HEK293 (cell line): ENCODE measurements at regions not wholly inside any gene's neighbourhood (a gene's known extent, or its start where the extent isn't known, plus 50 kb on each side); places are given as distances from the start of the nearest gene placed in this dataset.

ENCODE experiments used
- CTCF ChIA-PET: fragments of 350-600 bp; formaldehyde crosslinking; extraction: SDS; loops from one replicate; lab custom pipeline; 2021; ENCODE audit warnings: antibody characterized with exemption; lab: Yijun Ruan, JAX
- POLR2A ChIA-PET: fragments of 300-600 bp; formaldehyde crosslinking; extraction: SDS; loops from one replicate; lab custom pipeline; 2020; ENCODE audit warnings: antibody characterized with exemption, inconsistent platforms; lab: Yijun Ruan, JAX
- H3K27ac ChIP-seq: fragments of 200-500 bp; sonication (Bioruptor generic); 2 replicates; pipeline ENCODE4 v1.5.1; 2014; ENCODE audit warnings: low read depth, low read length, control low read depth, inconsistent platforms; ENCODE audit errors: extremely low read depth
- H3K36me3 ChIP-seq, 2 experiments: fragments of 200-500 bp in 1 of 2; sonication (Bioruptor generic) in 1 of 2; 1 replicate in 1 of 2; 2 replicates in 1 of 2; pipeline ENCODE4 v1.5.1; 2014 to 2017; ENCODE audit warnings: inconsistent platforms in 2 of 2, low read length in 2 of 2; ENCODE audit not compliant: control insufficient read depth in 2 of 2, insufficient read depth in 1 of 2
- H3K4me1 ChIP-seq: fragments of 200-500 bp; sonication (Bioruptor generic); 2 replicates; pipeline ENCODE4 v1.5.1; 2014; ENCODE audit warnings: mild to moderate bottlenecking, low read length, inconsistent platforms; ENCODE audit not compliant: control insufficient read depth, insufficient read depth
- H3K4me3 ChIP-seq: 2 replicates; pipeline ENCODE4 v1.5.1; 2011; ENCODE audit warnings: low read depth, mild to moderate bottlenecking, control low read depth, low read length, moderate library complexity
- H3K9me3 ChIP-seq: fragments of 200-500 bp; sonication (Bioruptor generic); 2 replicates; pipeline ENCODE4 v1.5.1; 2014; ENCODE audit warnings: low read depth, low read length, inconsistent platforms; ENCODE audit not compliant: control insufficient read depth, insufficient read depth
- AEBP2 ChIP-seq: fragments of 450-650 bp; formaldehyde crosslinking; IDR thresholded peaks from 2 replicates; pipeline ENCODE4 v1.5.1; 2016; ENCODE audit warnings: missing biosample characterization, missing genetic modification characterization, borderline replicate concordance
- BCL11B ChIP-seq: fragments of 450-650 bp; formaldehyde crosslinking; IDR thresholded peaks from 2 replicates; pipeline ENCODE4 v1.5.1; 2016; ENCODE audit warnings: low read depth, missing biosample characterization, missing genetic modification characterization
- PATZ1 ChIP-seq: fragments of 450-650 bp; formaldehyde crosslinking; IDR thresholded peaks from 2 replicates; pipeline ENCODE4 v1.5.1; 2016; ENCODE audit warnings: missing biosample characterization, missing genetic modification characterization
- ZBTB44 ChIP-seq: fragments of 450-650 bp; IDR thresholded peaks from 2 replicates; pipeline ENCODE4 v1.5.1; 2018; ENCODE audit warnings: missing biosample characterization, mild to moderate bottlenecking, missing genetic modification characterization
- ZNF121 ChIP-seq: fragments of 450-650 bp; formaldehyde crosslinking; IDR thresholded peaks from 2 replicates; pipeline ENCODE4 v1.5.1; 2016; ENCODE audit warnings: missing biosample characterization, missing genetic modification characterization
- ZNF202 ChIP-seq: fragments of 450-650 bp; formaldehyde crosslinking; IDR thresholded peaks from 2 replicates; pipeline ENCODE4 v1.5.1; 2016; ENCODE audit warnings: missing biosample characterization, missing genetic modification characterization, borderline replicate concordance
- ZNF292 ChIP-seq: fragments of 450-650 bp; formaldehyde crosslinking; IDR thresholded peaks from 2 replicates; pipeline ENCODE4 v1.5.1; 2016; ENCODE audit warnings: low read depth, missing biosample characterization, missing genetic modification characterization, borderline replicate concordance
- ZNF324 ChIP-seq: fragments of 450-650 bp; formaldehyde crosslinking; IDR thresholded peaks from 2 replicates; pipeline ENCODE4 v1.5.1; 2016; ENCODE audit warnings: missing biosample characterization, missing genetic modification characterization
- ZNF488 ChIP-seq: fragments of 450-650 bp; formaldehyde crosslinking; IDR thresholded peaks from 2 replicates; pipeline ENCODE4 v1.5.1; 2016; ENCODE audit warnings: missing biosample characterization, missing genetic modification characterization
- ZNF501 ChIP-seq: fragments of 450-650 bp; formaldehyde crosslinking; IDR thresholded peaks from 2 replicates; pipeline ENCODE4 v1.5.1; 2016; ENCODE audit warnings: missing biosample characterization, missing genetic modification characterization
- ZNF518A ChIP-seq: fragments of 450-650 bp; formaldehyde crosslinking; conservative IDR thresholded peaks from 2 replicates; pipeline ENCODE4 v1.5.1; 2016; ENCODE audit warnings: low read depth, missing biosample characterization, missing genetic modification characterization
- ZNF785 ChIP-seq: fragments of 450-650 bp; formaldehyde crosslinking; IDR thresholded peaks from 2 replicates; pipeline ENCODE4 v1.5.1; 2016; ENCODE audit warnings: missing biosample characterization, missing genetic modification characterization

GRCh38 chr20:55919319-55919718 lies 86.0 kb downstream of the CBLN4 start (continued):
- TF ChIP-seq PATZ1 (no peak), ZNF785 (no peak), BCL11B (tag by site-specific recombination) (no peak), ZNF324 (tag by site-specific recombination) (no peak), ZNF121 (tag by site-specific recombination) (no peak), ZNF292 (tag by site-specific recombination) (no peak)

- no peak overlapping the region for H3K4me3 ChIP-seq
These were observed 86.8 kb downstream of the CBLN4 start for GRCh38 chr20:55918471-55918870.

More at GRCh38 chr20:55918471-55918870, 86.8 kb downstream of the CBLN4 start:
- H3K4me1 ChIP-seq, result no peaks in the 10 kb centered on the region
- TF ChIP-seq ZBTB44 (tag by site-specific recombination) (no peak), AEBP2 (tag by site-specific recombination) (no peak), ZNF518A (no peak), BCL11B (tag by site-specific recombination) (no peak), ZNF202 (tag by site-specific recombination) (no peak), ZNF488 (tag by site-specific recombination) (no peak), ZNF121 (tag by site-specific recombination) (no peak), ZNF501 (tag by site-specific recombination) (no peak)
- ChIA-PET CTCF (no interaction called here), POLR2A (no interaction called here)
- no peaks in the 10 kb centered on the region for H3K36me3 ChIP-seq
- H3K27ac ChIP-seq, result no peak overlapping the region
- H3K9me3 ChIP-seq, result no peaks in the 10 kb centered on the region; the same call in 1 of the 2 replicates
